WTC11 (cell line): ENCODE measurements at regions not wholly inside any gene's neighbourhood (a gene's known extent, or its start where the extent isn't known, plus 50 kb on each side); places are given as distances from the start of the nearest gene placed in this dataset.

ENCODE experiments used
- ATAC-seq: fragments of 200-7000 bp; cut with Tn5 transposase; 2 replicates; pipeline ENCODE4 v1.10.0; 2021; ENCODE audit warnings: mild to moderate bottlenecking, moderate library complexity
- CTCF ChIA-PET: fragments of 300-600 bp; sonication (Branson Sonifier 250); formaldehyde crosslinking; loops from one replicate; lab custom pipeline; 2021; ENCODE audit warnings: antibody characterized with exemption; lab: Charles Lee
- POLR2A ChIA-PET: fragments of 350-600 bp; sonication (Branson Sonifier 250); formaldehyde crosslinking; loops from one replicate; lab custom pipeline; 2021; ENCODE audit warnings: antibody characterized with exemption; lab: Charles Lee
- DNase-seq: peaks from one replicate; pipeline ENCODE4 v3.0.0; 2021; ENCODE audit warnings: low spot score
- H3K27ac Mint-ChIP-seq: 2 replicates; pipeline ENCODE4 v1.8.0; 2021; ENCODE audit warnings: mixed read lengths
- H3K27me3 Mint-ChIP-seq: 2 replicates; pipeline ENCODE4 v1.8.0; 2021; ENCODE audit warnings: low read depth, mild to moderate bottlenecking, moderate library complexity, mixed read lengths
- H3K36me3 Mint-ChIP-seq: 2 replicates; pipeline ENCODE4 v1.8.0; 2021; ENCODE audit warnings: mixed read lengths
- H3K4me1 Mint-ChIP-seq: 2 replicates; pipeline ENCODE4 v1.8.0; 2022; ENCODE audit warnings: mixed read lengths
- H3K4me3 Mint-ChIP-seq: 2 replicates; pipeline ENCODE4 v1.8.0; 2021; ENCODE audit warnings: mild to moderate bottlenecking, moderate library complexity, mixed read lengths
- H3K9me3 Mint-ChIP-seq: 2 replicates; pipeline ENCODE4 v1.8.0; 2021; ENCODE audit warnings: mixed read lengths
- CDX4 ChIP-seq: fragments of 250-450 bp; sonication (Bioruptor Pico); IDR thresholded peaks from 2 replicates; pipeline ENCODE4 v1.9.0; 2021; ENCODE audit warnings: moderate library complexity, mild to moderate bottlenecking, inconsistent platforms, borderline replicate concordance
- ELF4 ChIP-seq: sonication (generic); formaldehyde crosslinking; IDR thresholded peaks from 2 replicates; pipeline ENCODE4 v1.8.1; 2022; ENCODE audit warnings: low read depth, mild to moderate bottlenecking, moderate library complexity, missing genetic modification reagents
- GTF2I ChIP-seq: fragments of 250-450 bp; sonication (Bioruptor Pico); conservative IDR thresholded peaks from 2 replicates; pipeline ENCODE4 v1.4.0; 2021; ENCODE audit warnings: mild to moderate bottlenecking
- HMGA2 ChIP-seq: fragments of 250-450 bp; sonication (Bioruptor Pico); IDR thresholded peaks from 2 replicates; pipeline ENCODE4 v1.4.0; 2021; ENCODE audit warnings: mild to moderate bottlenecking, moderate library complexity
- IRF2 ChIP-seq: sonication (generic); formaldehyde crosslinking; IDR thresholded peaks from 2 replicates; pipeline ENCODE4 v1.8.0; 2022; ENCODE audit warnings: low read depth, missing genetic modification reagents, borderline replicate concordance
- JAZF1 ChIP-seq: fragments of 250-450 bp; sonication (Bioruptor Pico); IDR thresholded peaks from 2 replicates; pipeline ENCODE4 v1.9.0; 2021; ENCODE audit warnings: moderate library complexity, mild to moderate bottlenecking, inconsistent platforms
- JUN ChIP-seq: sonication (generic); formaldehyde crosslinking; IDR thresholded peaks from 2 replicates; pipeline ENCODE4 v1.8.0; 2023; ENCODE audit warnings: mild to moderate bottlenecking, missing genetic modification reagents
- NR1H2 ChIP-seq: sonication (generic); formaldehyde crosslinking; IDR thresholded peaks from 2 replicates; pipeline ENCODE4 v1.9.0; 2021; ENCODE audit warnings: mild to moderate bottlenecking, moderate library complexity, missing genetic modification reagents
- RELA ChIP-seq: sonication (generic); formaldehyde crosslinking; IDR thresholded peaks from 2 replicates; pipeline ENCODE4 v1.8.1; 2022; ENCODE audit warnings: missing genetic modification reagents, mild to moderate bottlenecking, borderline replicate concordance
- SMAD3 ChIP-seq: sonication (generic); formaldehyde crosslinking; IDR thresholded peaks from 2 replicates; pipeline ENCODE4 v1.8.0; 2022; ENCODE audit warnings: missing genetic modification reagents, mild to moderate bottlenecking, borderline replicate concordance
- STAT6 ChIP-seq: sonication (generic); formaldehyde crosslinking; conservative IDR thresholded peaks from 2 replicates; pipeline ENCODE4 v1.8.1; 2023; ENCODE audit warnings: mild to moderate bottlenecking, low read depth, missing genetic modification reagents, moderate library complexity
- ZNF232 ChIP-seq: sonication (generic); formaldehyde crosslinking; IDR thresholded peaks from 2 replicates; pipeline ENCODE4 v1.8.0; 2022; ENCODE audit warnings: mild to moderate bottlenecking, missing genetic modification reagents
- TF ChIP-seq, protein P1 (sequence below): fragments of 250-450 bp; sonication (Bioruptor Pico); IDR thresholded peaks from 2 replicates; pipeline ENCODE4 v1.9.0; 2021; ENCODE audit warnings: mild to moderate bottlenecking
- TF ChIP-seq, protein P2 (sequence below): sonication (generic); formaldehyde crosslinking; IDR thresholded peaks from 2 replicates; pipeline ENCODE4 v1.8.1; 2023; ENCODE audit warnings: mild to moderate bottlenecking, missing genetic modification reagents, moderate library complexity
- TF ChIP-seq, protein P3 (sequence below): sonication (generic); formaldehyde crosslinking; IDR thresholded peaks from 2 replicates; pipeline ENCODE4 v1.8.1; 2023; ENCODE audit warnings: mild to moderate bottlenecking, missing genetic modification reagents, borderline replicate concordance
- TF ChIP-seq, protein P4 (sequence below): sonication (generic); formaldehyde crosslinking; IDR thresholded peaks from 2 replicates; pipeline ENCODE4 v1.8.1; 2022; ENCODE audit warnings: low read depth, missing genetic modification reagents, borderline replicate concordance
- TF ChIP-seq, protein P5 (sequence below): sonication (generic); formaldehyde crosslinking; IDR thresholded peaks from 2 replicates; pipeline ENCODE4 v1.8.0; 2023; ENCODE audit warnings: missing genetic modification reagents
- TF ChIP-seq, protein P6 (sequence below): sonication (generic); formaldehyde crosslinking; IDR thresholded peaks from 2 replicates; pipeline ENCODE4 v1.8.1; 2022; ENCODE audit warnings: low read depth, mild to moderate bottlenecking, moderate library complexity, missing genetic modification reagents, borderline replicate concordance

DNA sequence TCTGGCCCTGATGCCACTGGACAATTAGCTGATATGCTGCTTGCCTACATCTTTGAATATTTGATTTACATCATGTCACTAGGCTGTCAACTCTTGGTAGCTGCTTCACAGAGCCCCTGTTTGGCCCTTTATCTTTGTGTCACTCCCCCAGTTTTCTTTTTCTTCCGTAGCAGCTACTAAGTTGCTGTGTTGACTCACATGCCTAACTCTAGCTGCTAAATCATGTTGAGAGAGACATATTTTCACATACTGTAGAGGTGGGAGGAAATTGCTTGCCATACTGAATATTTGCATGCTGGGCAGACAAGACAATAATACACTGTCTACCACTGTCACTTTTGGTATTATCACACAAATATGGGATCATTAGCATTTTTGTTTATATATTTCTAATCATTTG lies 147.1 kb upstream of the NOVA1 start:
- CTCF ChIA-PET = no interaction called here

DNA sequence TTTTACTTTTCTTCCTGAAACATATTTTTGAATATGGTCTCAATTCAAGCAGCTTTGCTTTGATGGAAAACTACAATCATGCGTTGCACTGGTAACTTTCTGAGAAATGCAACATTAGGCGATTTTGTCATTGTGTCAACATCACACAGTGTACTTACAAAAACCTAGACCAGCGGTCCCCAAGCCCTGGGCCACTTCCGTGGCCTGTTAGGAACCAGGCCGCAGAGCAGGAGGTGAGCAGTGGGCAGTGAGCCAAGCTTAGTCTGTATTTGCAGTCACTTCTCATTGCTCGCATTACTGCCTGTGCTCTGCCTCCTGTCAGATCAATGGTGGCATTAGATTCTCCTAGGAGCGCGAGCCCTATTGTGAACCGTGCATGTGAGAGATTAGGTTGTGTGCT lies 163.7 kb upstream of the NOVA1 start:
- CTCF ChIA-PET = no interaction called here
- no peak for DNase-seq
- H3K4me1 Mint-ChIP-seq = peaks cover 2% of the 10 kb centered on the region
- H3K9me3 Mint-ChIP-seq = no peaks in the 10 kb centered on the region
- H3K27me3 Mint-ChIP-seq = no peaks in the 10 kb centered on the region
- no peaks in the 10 kb centered on the region for H3K36me3 Mint-ChIP-seq
- H3K4me3 Mint-ChIP-seq = no peak overlapping the region
- ATAC-seq = no peak
- H3K27ac Mint-ChIP-seq = no peak overlapping the region
- TF ChIP-seq, protein P1, sequence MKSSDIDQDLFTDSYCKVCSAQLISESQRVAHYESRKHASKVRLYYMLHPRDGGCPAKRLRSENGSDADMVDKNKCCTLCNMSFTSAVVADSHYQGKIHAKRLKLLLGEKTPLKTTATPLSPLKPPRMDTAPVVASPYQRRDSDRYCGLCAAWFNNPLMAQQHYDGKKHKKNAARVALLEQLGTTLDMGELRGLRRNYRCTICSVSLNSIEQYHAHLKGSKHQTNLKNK = no peak
- TF ChIP-seq RELA (CRISPR knock-in tag) (no peak), NR1H2 (no peak), ELF4 (CRISPR knock-in tag) (no peak), SMAD3 (no peak), STAT6 (no peak)
- TF ChIP-seq, protein P2, sequence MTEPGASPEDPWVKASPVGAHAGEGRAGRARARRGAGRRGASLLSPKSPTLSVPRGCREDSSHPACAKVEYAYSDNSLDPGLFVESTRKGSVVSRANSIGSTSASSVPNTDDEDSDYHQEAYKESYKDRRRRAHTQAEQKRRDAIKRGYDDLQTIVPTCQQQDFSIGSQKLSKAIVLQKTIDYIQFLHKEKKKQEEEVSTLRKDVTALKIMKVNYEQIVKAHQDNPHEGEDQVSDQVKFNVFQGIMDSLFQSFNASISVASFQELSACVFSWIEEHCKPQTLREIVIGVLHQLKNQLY (CRISPR knock-in tag) = no peak
- TF ChIP-seq, protein P3, sequence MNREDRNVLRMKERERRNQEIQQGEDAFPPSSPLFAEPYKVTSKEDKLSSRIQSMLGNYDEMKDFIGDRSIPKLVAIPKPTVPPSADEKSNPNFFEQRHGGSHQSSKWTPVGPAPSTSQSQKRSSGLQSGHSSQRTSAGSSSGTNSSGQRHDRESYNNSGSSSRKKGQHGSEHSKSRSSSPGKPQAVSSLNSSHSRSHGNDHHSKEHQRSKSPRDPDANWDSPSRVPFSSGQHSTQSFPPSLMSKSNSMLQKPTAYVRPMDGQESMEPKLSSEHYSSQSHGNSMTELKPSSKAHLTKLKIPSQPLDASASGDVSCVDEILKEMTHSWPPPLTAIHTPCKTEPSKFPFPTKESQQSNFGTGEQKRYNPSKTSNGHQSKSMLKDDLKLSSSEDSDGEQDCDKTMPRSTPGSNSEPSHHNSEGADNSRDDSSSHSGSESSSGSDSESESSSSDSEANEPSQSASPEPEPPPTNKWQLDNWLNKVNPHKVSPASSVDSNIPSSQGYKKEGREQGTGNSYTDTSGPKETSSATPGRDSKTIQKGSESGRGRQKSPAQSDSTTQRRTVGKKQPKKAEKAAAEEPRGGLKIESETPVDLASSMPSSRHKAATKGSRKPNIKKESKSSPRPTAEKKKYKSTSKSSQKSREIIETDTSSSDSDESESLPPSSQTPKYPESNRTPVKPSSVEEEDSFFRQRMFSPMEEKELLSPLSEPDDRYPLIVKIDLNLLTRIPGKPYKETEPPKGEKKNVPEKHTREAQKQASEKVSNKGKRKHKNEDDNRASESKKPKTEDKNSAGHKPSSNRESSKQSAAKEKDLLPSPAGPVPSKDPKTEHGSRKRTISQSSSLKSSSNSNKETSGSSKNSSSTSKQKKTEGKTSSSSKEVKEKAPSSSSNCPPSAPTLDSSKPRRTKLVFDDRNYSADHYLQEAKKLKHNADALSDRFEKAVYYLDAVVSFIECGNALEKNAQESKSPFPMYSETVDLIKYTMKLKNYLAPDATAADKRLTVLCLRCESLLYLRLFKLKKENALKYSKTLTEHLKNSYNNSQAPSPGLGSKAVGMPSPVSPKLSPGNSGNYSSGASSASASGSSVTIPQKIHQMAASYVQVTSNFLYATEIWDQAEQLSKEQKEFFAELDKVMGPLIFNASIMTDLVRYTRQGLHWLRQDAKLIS (CRISPR knock-in tag) = no peak
- TF ChIP-seq, all 79 proteins: peak for 0
- POLR2A ChIA-PET = no interaction called here

More for the DNA sequence above, 147.1 kb upstream of the NOVA1 start:
- Mint-ChIP-seq H3K27me3 (no peaks in the 10 kb centered on the region), H3K27ac (no peak overlapping the region), H3K36me3 (no peaks in the 10 kb centered on the region), H3K4me3 (no peak overlapping the region), H3K4me1 (no peaks in the 10 kb centered on the region), H3K9me3 (no peaks in the 10 kb centered on the region)
- DNase-seq (no peak), ATAC-seq (no peak)
- TF ChIP-seq IRF2 (CRISPR knock-in tag) (no peak), HMGA2 (no peak), GTF2I (CRISPR knock-in tag) (no peak), CDX4 (CRISPR knock-in tag) (no peak)
- TF ChIP-seq, protein P4, sequence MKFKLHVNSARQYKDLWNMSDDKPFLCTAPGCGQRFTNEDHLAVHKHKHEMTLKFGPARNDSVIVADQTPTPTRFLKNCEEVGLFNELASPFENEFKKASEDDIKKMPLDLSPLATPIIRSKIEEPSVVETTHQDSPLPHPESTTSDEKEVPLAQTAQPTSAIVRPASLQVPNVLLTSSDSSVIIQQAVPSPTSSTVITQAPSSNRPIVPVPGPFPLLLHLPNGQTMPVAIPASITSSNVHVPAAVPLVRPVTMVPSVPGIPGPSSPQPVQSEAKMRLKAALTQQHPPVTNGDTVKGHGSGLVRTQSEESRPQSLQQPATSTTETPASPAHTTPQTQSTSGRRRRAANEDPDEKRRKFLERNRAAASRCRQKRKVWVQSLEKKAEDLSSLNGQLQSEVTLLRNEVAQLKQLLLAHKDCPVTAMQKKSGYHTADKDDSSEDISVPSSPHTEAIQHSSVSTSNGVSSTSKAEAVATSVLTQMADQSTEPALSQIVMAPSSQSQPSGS = no peak
- POLR2A ChIA-PET = no interaction called here

GRCh38 chr14:26765301-26765700 lies 167.5 kb upstream of the NOVA1 start:
- no peaks in the 10 kb centered on the region for H3K9me3 Mint-ChIP-seq
- H3K4me3 Mint-ChIP-seq = no peak overlapping the region
- no peak for ATAC-seq
- POLR2A ChIA-PET = no interaction called here
- no peaks in the 10 kb centered on the region for H3K36me3 Mint-ChIP-seq
- CTCF ChIA-PET = no interaction called here
- H3K27me3 Mint-ChIP-seq = no peaks in the 10 kb centered on the region
- H3K4me1 Mint-ChIP-seq = peaks cover 2% of the 10 kb centered on the region
- DNase-seq = no peak
- no peak overlapping the region for H3K27ac Mint-ChIP-seq
- no peak for TF ChIP-seq STAT6
- no peak for TF ChIP-seq ZNF232 (CRISPR knock-in tag)
- TF ChIP-seq JAZF1 (CRISPR knock-in tag) = no peak
- TF ChIP-seq, protein P5, sequence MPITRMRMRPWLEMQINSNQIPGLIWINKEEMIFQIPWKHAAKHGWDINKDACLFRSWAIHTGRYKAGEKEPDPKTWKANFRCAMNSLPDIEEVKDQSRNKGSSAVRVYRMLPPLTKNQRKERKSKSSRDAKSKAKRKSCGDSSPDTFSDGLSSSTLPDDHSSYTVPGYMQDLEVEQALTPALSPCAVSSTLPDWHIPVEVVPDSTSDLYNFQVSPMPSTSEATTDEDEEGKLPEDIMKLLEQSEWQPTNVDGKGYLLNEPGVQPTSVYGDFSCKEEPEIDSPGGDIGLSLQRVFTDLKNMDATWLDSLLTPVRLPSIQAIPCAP = no peak
- TF ChIP-seq, protein P6, sequence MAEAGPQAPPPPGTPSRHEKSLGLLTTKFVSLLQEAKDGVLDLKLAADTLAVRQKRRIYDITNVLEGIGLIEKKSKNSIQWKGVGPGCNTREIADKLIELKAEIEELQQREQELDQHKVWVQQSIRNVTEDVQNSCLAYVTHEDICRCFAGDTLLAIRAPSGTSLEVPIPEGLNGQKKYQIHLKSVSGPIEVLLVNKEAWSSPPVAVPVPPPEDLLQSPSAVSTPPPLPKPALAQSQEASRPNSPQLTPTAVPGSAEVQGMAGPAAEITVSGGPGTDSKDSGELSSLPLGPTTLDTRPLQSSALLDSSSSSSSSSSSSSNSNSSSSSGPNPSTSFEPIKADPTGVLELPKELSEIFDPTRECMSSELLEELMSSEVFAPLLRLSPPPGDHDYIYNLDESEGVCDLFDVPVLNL = no peak
- no peak for TF ChIP-seq JUN (CRISPR knock-in tag)
- no peak for TF ChIP-seq GTF2I (CRISPR knock-in tag)
